ENCODE measurements at regions not wholly inside any gene's neighbourhood (a gene's known extent, or its start where the extent isn't known, plus 50 kb on each side); places are given as distances from the start of the nearest gene placed in this dataset.

- intact Hi-C loops (cut with micrococcal nuclease): no loop called here
- DNase-seq (no peak), ATAC-seq (no peak)
- ChIA-PET POLR2A (no interaction called here), CTCF (no interaction called here)
- Histone ChIP-seq H3K27ac (ENCODE audit: low read depth, low read length) (no peak overlapping the region), H3K4me1 (ENCODE audit: control insufficient read depth in 2 of 2, insufficient read depth in 2 of 2, low read length in 2 of 2) (no peaks in the 10 kb centered on the region), H3K9me3 (ENCODE audit: control insufficient read depth in 2 of 3, low read length in 3 of 3) (no peaks in the 10 kb centered on the region), H3K27me3 (ENCODE audit: control insufficient read depth in 2 of 2, insufficient read depth in 2 of 2, low read length in 2 of 2) (no peaks in the 10 kb centered on the region), H3K36me3 (ENCODE audit: control insufficient read depth in 2 of 3, insufficient read depth in 3 of 3, low read length in 3 of 3) (no peaks in the 10 kb centered on the region), H3K4me3 (ENCODE audit: low read length) (no peak overlapping the region)
- H3K9me3 Mint-ChIP-seq: peaks cover 0 to 11% (median 4%) of the 10 kb centered on the region in 11 donors
- no peak overlapping the region for H3K4me3 Mint-ChIP-seq
- no peak overlapping the region for H3K27ac Mint-ChIP-seq
- H3K36me3 Mint-ChIP-seq: no peaks in the 10 kb centered on the region
- H3K27me3 Mint-ChIP-seq: peaks cover 0 to 4% (median 0%) of the 10 kb centered on the region in 5 donors
- no peaks in the 10 kb centered on the region for H3K4me1 Mint-ChIP-seq
Measured at GRCh38 chr21:27823652-27824201, 856.8 kb upstream of the ADAMTS5 start.

- Histone ChIP-seq H3K4me1 (ENCODE audit: control insufficient read depth in 2 of 2, insufficient read depth in 2 of 2, low read length in 2 of 2) (no peaks in the 10 kb centered on the region), H3K27me3 (ENCODE audit: control insufficient read depth in 2 of 2, insufficient read depth in 2 of 2, low read length in 2 of 2) (no peaks in the 10 kb centered on the region), H3K27ac (ENCODE audit: low read depth, low read length) (no peak overlapping the region), H3K36me3 (ENCODE audit: control insufficient read depth in 2 of 3, insufficient read depth in 3 of 3, low read length in 3 of 3) (no peaks in the 10 kb centered on the region), H3K4me3 (ENCODE audit: low read length) (no peak overlapping the region), H3K9me3 (ENCODE audit: control insufficient read depth in 2 of 3, low read length in 3 of 3) (no peaks in the 10 kb centered on the region)
- no peak for ATAC-seq
- intact Hi-C loops (cut with micrococcal nuclease): no loop called here
- Mint-ChIP-seq H3K36me3 (no peaks in the 10 kb centered on the region), H3K27ac (no peak overlapping the region), H3K9me3 (peaks cover 0 to 5% (median 0%) of the 10 kb centered on the region in 11 donors), H3K27me3 (no peaks in the 10 kb centered on the region), H3K4me3 (no peak overlapping the region), H3K4me1 (no peaks in the 10 kb centered on the region)
- no peak for DNase-seq
- ChIA-PET CTCF (no interaction called here), POLR2A (no interaction called here)
Measured at GRCh38 chr21:27820342-27820741, 853.5 kb upstream of the ADAMTS5 start.

GRCh38 chr21:27819299-27819698, 852.4 kb upstream of the ADAMTS5 start:
- Histone ChIP-seq H3K27me3 (ENCODE audit: control insufficient read depth in 2 of 2, insufficient read depth in 2 of 2, low read length in 2 of 2) (no peaks in the 10 kb centered on the region), H3K36me3 (ENCODE audit: control insufficient read depth in 2 of 3, insufficient read depth in 3 of 3, low read length in 3 of 3) (no peaks in the 10 kb centered on the region), H3K4me3 (ENCODE audit: low read length) (no peak overlapping the region), H3K27ac (ENCODE audit: low read depth, low read length) (no peak overlapping the region), H3K4me1 (ENCODE audit: control insufficient read depth in 2 of 2, insufficient read depth in 2 of 2, low read length in 2 of 2) (no peaks in the 10 kb centered on the region), H3K9me3 (ENCODE audit: control insufficient read depth in 2 of 3, low read length in 3 of 3) (no peaks in the 10 kb centered on the region)
- Mint-ChIP-seq H3K9me3 (peaks cover 0 to 5% (median 0%) of the 10 kb centered on the region in 11 donors), H3K36me3 (no peaks in the 10 kb centered on the region), H3K27me3 (no peaks in the 10 kb centered on the region), H3K4me1 (no peaks in the 10 kb centered on the region), H3K27ac (no peak overlapping the region), H3K4me3 (no peak overlapping the region)
- POLR2A ChIA-PET: no interaction called here
- CTCF ChIA-PET: no interaction called here
- no peak for ATAC-seq
- intact Hi-C loops (cut with micrococcal nuclease): no loop called here
- DNase-seq: no peak

GRCh38 chr21:27818847-27819246, 852.0 kb upstream of the ADAMTS5 start:
- H3K4me3 ChIP-seq (ENCODE audit: low read length): no peak overlapping the region
- ATAC-seq: no peak
- CTCF ChIA-PET: no interaction called here
- POLR2A ChIA-PET: no interaction called here
- no peaks in the 10 kb centered on the region for H3K27me3 Mint-ChIP-seq
- H3K9me3 ChIP-seq (ENCODE audit: control insufficient read depth in 2 of 3, low read length in 3 of 3): no peaks in the 10 kb centered on the region
- H3K36me3 ChIP-seq (ENCODE audit: control insufficient read depth in 2 of 3, insufficient read depth in 3 of 3, low read length in 3 of 3): no peaks in the 10 kb centered on the region
- H3K4me3 Mint-ChIP-seq: no peak overlapping the region
- no peaks in the 10 kb centered on the region for H3K27me3 ChIP-seq (ENCODE audit: control insufficient read depth in 2 of 2, insufficient read depth in 2 of 2, low read length in 2 of 2)
- no peaks in the 10 kb centered on the region for H3K36me3 Mint-ChIP-seq
- H3K27ac Mint-ChIP-seq: no peak overlapping the region
- H3K9me3 Mint-ChIP-seq: peaks cover 0 to 5% (median 0%) of the 10 kb centered on the region in 11 donors
- H3K4me1 ChIP-seq (ENCODE audit: control insufficient read depth in 2 of 2, insufficient read depth in 2 of 2, low read length in 2 of 2): no peaks in the 10 kb centered on the region
- no peak for DNase-seq
- H3K27ac ChIP-seq (ENCODE audit: low read depth, low read length): no peak overlapping the region
- intact Hi-C loops (cut with micrococcal nuclease): no loop called here
- H3K4me1 Mint-ChIP-seq: no peaks in the 10 kb centered on the region

- DNase-seq (no peak), ATAC-seq (no peak)
- no peaks in the 10 kb centered on the region for H3K4me1 ChIP-seq (ENCODE audit: control insufficient read depth in 2 of 2, insufficient read depth in 2 of 2, low read length in 2 of 2)
- no peak overlapping the region for H3K27ac Mint-ChIP-seq
- no peaks in the 10 kb centered on the region for H3K4me1 Mint-ChIP-seq
- H3K36me3 ChIP-seq (ENCODE audit: control insufficient read depth in 2 of 3, insufficient read depth in 3 of 3, low read length in 3 of 3): no peaks in the 10 kb centered on the region
- no peaks in the 10 kb centered on the region for H3K9me3 ChIP-seq (ENCODE audit: control insufficient read depth in 2 of 3, low read length in 3 of 3)
- no peaks in the 10 kb centered on the region for H3K36me3 Mint-ChIP-seq
- ChIA-PET POLR2A (no interaction called here), CTCF (no interaction called here)
- H3K4me3 Mint-ChIP-seq: no peak overlapping the region
- H3K27ac ChIP-seq (ENCODE audit: low read depth, low read length): no peak overlapping the region
- peaks cover 0 to 5% (median 0%) of the 10 kb centered on the region in 11 donors for H3K9me3 Mint-ChIP-seq
- H3K27me3 Mint-ChIP-seq: peaks cover 0 to 4% (median 0%) of the 10 kb centered on the region in 5 donors
- intact Hi-C loops (cut with micrococcal nuclease): no loop called here
- H3K27me3 ChIP-seq (ENCODE audit: control insufficient read depth in 2 of 2, insufficient read depth in 2 of 2, low read length in 2 of 2): no peaks in the 10 kb centered on the region
- no peak overlapping the region for H3K4me3 ChIP-seq (ENCODE audit: low read length)
Measured at GRCh38 chr21:27817902-27818623, 851.2 kb upstream of the ADAMTS5 start.

GRCh38 chr21:27817074-27817473, 850.2 kb upstream of the ADAMTS5 start:
- CTCF ChIA-PET: no interaction called here

GRCh38 chr21:27816301-27816700, 849.4 kb upstream of the ADAMTS5 start:
- ATAC-seq (no peak), DNase-seq (no peak)
- ChIA-PET CTCF (no interaction called here), POLR2A (no interaction called here)
- H3K4me3 Mint-ChIP-seq: no peak overlapping the region
- H3K27me3 ChIP-seq (ENCODE audit: control insufficient read depth in 2 of 2, insufficient read depth in 2 of 2, low read length in 2 of 2): no peaks in the 10 kb centered on the region
- H3K4me1 ChIP-seq (ENCODE audit: control insufficient read depth in 2 of 2, insufficient read depth in 2 of 2, low read length in 2 of 2): no peaks in the 10 kb centered on the region
- H3K27ac ChIP-seq (ENCODE audit: low read depth, low read length): no peak overlapping the region
- H3K4me3 ChIP-seq (ENCODE audit: low read length): no peak overlapping the region
- H3K36me3 ChIP-seq (ENCODE audit: control insufficient read depth in 2 of 3, insufficient read depth in 3 of 3, low read length in 3 of 3): no peaks in the 10 kb centered on the region
- peaks cover 0 to 4% (median 0%) of the 10 kb centered on the region in 5 donors for H3K27me3 Mint-ChIP-seq
- intact Hi-C loops (cut with micrococcal nuclease): no loop called here
- no peaks in the 10 kb centered on the region for H3K36me3 Mint-ChIP-seq
- H3K9me3 ChIP-seq (ENCODE audit: control insufficient read depth in 2 of 3, low read length in 3 of 3): no peaks in the 10 kb centered on the region
- no peaks in the 10 kb centered on the region for H3K4me1 Mint-ChIP-seq
- no peak overlapping the region for H3K27ac Mint-ChIP-seq
- H3K9me3 Mint-ChIP-seq: peaks cover 0 to 5% (median 0%) of the 10 kb centered on the region in 11 donors

More at GRCh38 chr21:27817074-27817473, 850.2 kb upstream of the ADAMTS5 start:
- Mint-ChIP-seq H3K4me1 (no peaks in the 10 kb centered on the region), H3K36me3 (no peaks in the 10 kb centered on the region), H3K9me3 (peaks cover 0 to 5% (median 0%) of the 10 kb centered on the region in 11 donors), H3K27me3 (peaks cover 0 to 4% (median 0%) of the 10 kb centered on the region in 5 donors), H3K27ac (no peak overlapping the region), H3K4me3 (no peak overlapping the region)
- Histone ChIP-seq H3K27ac (ENCODE audit: low read depth, low read length) (no peak overlapping the region), H3K4me3 (ENCODE audit: low read length) (no peak overlapping the region), H3K27me3 (ENCODE audit: control insufficient read depth in 2 of 2, insufficient read depth in 2 of 2, low read length in 2 of 2) (no peaks in the 10 kb centered on the region), H3K9me3 (ENCODE audit: control insufficient read depth in 2 of 3, low read length in 3 of 3) (no peaks in the 10 kb centered on the region), H3K36me3 (ENCODE audit: control insufficient read depth in 2 of 3, insufficient read depth in 3 of 3, low read length in 3 of 3) (no peaks in the 10 kb centered on the region), H3K4me1 (ENCODE audit: control insufficient read depth in 2 of 2, insufficient read depth in 2 of 2, low read length in 2 of 2) (no peaks in the 10 kb centered on the region)
- DNase-seq: no peak
- POLR2A ChIA-PET: no interaction called here
- intact Hi-C loops (cut with micrococcal nuclease): no loop called here
- ATAC-seq: no peak
